BLaER1 treated with 17β-estradiol and CSF1 and Interleukin-3, amounts not matched to agents 10 nM and 100 nM (cell line): ENCODE measurements at regions not wholly inside any gene's neighbourhood (a gene's known extent, or its start where the extent isn't known, plus 50 kb on each side); places are given as distances from the start of the nearest gene placed in this dataset.

Experiments
- H3K27ac ChIP-seq, 11 experiments: shearing (Covaris generic); formaldehyde crosslinking; 2 replicates each; pipeline ENCODE4 v1.8.1; 2022
- H3K27me3 ChIP-seq, 11 experiments: shearing (Covaris generic); formaldehyde crosslinking; 2 replicates each; pipeline ENCODE4 v1.8.1; 2022
- H3K36me3 ChIP-seq, 11 experiments: shearing (Covaris generic); formaldehyde crosslinking; 2 replicates each; pipeline ENCODE4 v1.8.1; 2022
- H3K4me1 ChIP-seq, 10 experiments: shearing (Covaris generic); formaldehyde crosslinking; 2 replicates each; pipeline ENCODE4 v1.8.1; 2022
- H3K4me2 ChIP-seq, 11 experiments: shearing (Covaris generic); formaldehyde crosslinking; 2 replicates each; pipeline ENCODE4 v1.8.1; 2022
- H3K4me3 ChIP-seq, 10 experiments: shearing (Covaris generic); formaldehyde crosslinking; 2 replicates each; pipeline ENCODE4 v1.8.1; 2022
- H3K9ac ChIP-seq, 11 experiments: shearing (Covaris generic); formaldehyde crosslinking; 2 replicates each; pipeline ENCODE4 v1.8.1; 2022
- H3K9me3 ChIP-seq, 11 experiments: shearing (Covaris generic); formaldehyde crosslinking; replicated peaks in 1 of 11; 2 replicates each; pipeline ENCODE4 v1.8.1; 2022
- H4K20me1 ChIP-seq, 11 experiments: shearing (Covaris generic); formaldehyde crosslinking; 2 replicates each; pipeline ENCODE4 v1.8.1; 2022
- Cebpa-rat ChIP-seq, 11 experiments: shearing (Covaris generic); IDR thresholded peaks; 2 replicates each; pipeline ENCODE4 v1.8.1; 2022

DNA sequence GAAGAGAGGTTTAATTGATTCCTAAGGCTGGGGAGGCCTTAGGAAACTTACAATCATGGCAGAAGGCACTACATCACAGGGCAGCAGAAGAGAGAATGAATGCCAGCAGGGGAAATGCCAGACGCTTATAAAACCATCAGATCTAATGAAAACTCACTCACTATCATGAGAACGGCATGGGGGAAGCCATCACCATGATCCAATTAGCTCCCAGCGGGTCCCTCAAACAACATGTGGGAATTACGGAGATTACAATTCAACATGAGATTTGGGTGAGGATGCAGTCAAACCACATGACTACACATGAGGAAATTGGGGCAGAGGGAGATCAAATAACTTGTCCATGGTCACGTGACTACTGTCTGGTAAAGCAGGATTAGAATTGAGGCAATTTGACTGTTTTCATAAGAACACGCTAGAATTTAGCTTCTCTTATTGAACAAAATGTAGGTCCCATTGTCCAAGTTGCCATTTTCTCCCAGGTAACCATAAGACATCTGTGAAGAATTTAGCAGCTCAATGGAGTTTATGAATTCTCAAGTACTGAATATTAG lies 445.1 kb upstream of the CDH20 start:
- H4K20me1 ChIP-seq, result no peaks in the 10 kb centered on the region
- no peak overlapping the region for H3K4me2 ChIP-seq
- no peak overlapping the region for H3K4me3 ChIP-seq
- no peaks in the 10 kb centered on the region for H3K27me3 ChIP-seq
- H3K9ac ChIP-seq, result no peak overlapping the region
- no peak for TF ChIP-seq Cebpa-rat (IDR thresholded peaks at IDR 0.05)
- no peak overlapping the region for H3K27ac ChIP-seq
- no peaks in the 10 kb centered on the region for H3K36me3 ChIP-seq
- no peaks in the 10 kb centered on the region for H3K4me1 ChIP-seq
- no peaks in the 10 kb centered on the region for H3K9me3 ChIP-seq

DNA sequence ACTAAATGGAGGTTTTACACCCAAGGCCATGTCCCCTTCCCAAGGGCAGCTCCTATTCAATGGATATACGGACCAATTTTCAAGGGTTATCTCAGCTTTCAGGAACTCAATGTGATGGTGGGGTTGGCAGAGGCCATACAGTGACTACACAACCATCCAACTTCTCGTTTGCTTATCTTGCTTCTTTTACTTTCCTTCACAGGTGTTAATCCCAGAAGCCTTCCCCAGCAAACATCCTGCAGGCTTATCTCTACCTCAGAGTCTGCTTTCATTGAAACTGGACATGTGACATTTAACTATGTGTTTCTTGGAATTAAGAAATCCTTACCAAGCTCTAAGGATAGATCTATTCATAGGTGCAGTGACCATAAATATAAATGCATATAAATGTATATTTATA lies 443.8 kb upstream of the CDH20 start:
- no peak overlapping the region for H3K9ac ChIP-seq
- no peaks in the 10 kb centered on the region for H3K9me3 ChIP-seq
- TF ChIP-seq Cebpa-rat (IDR thresholded peaks at IDR 0.05), result no peak
- no peak overlapping the region for H3K27ac ChIP-seq
- H4K20me1 ChIP-seq, result no peaks in the 10 kb centered on the region
- no peaks in the 10 kb centered on the region for H3K27me3 ChIP-seq
- no peak overlapping the region for H3K4me2 ChIP-seq
- no peaks in the 10 kb centered on the region for H3K4me1 ChIP-seq
- H3K36me3 ChIP-seq, result no peaks in the 10 kb centered on the region
- no peak overlapping the region for H3K4me3 ChIP-seq

DNA sequence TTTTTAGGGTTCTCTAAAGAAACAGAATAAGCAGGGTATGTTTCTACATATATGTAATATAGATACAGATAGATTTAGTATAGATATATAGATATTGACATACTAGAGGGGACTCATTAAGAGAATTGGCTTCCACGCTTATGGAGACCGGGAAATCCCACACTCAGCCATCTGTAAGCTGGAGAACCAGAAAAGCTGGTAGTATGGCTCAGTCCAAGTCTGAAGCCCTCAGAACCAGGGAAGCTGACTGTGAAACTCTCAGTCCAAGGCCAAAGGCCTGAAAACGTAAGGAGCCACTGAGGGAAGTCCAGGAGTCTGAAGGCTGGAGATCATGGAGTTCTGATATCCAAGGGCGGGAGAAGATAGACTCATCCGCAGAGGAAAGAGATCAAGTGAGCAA lies 441.3 kb upstream of the CDH20 start:
- TF ChIP-seq Cebpa-rat (IDR thresholded peaks at IDR 0.05), result no peak
- no peaks in the 10 kb centered on the region for H3K36me3 ChIP-seq
- no peaks in the 10 kb centered on the region for H3K4me1 ChIP-seq
- no peaks in the 10 kb centered on the region for H3K9me3 ChIP-seq
- H3K27ac ChIP-seq, result no peak overlapping the region
- H4K20me1 ChIP-seq, result no peaks in the 10 kb centered on the region
- H3K9ac ChIP-seq, result no peak overlapping the region
- H3K4me3 ChIP-seq, result no peak overlapping the region
- no peak overlapping the region for H3K4me2 ChIP-seq
- H3K27me3 ChIP-seq, result no peaks in the 10 kb centered on the region

DNA sequence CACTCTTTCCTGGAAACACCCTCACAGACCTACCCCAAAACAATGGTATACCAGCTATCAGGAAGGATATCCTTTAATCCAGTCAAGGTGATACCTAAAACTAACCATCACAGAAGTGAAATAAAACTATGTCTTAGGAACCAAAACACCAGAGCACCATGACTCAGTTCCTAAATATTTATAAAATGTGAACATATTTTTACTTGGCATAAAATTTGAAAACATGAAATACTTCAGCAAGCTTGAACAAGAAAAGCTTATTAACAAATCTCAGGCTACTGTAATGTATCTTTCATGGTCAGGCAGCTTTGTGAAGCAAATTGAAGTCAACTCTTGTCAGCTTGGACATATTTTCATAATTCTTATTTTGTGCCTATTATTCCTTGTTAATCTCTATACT lies 440.8 kb upstream of the CDH20 start:
- H3K4me2 ChIP-seq, result no peak overlapping the region
- TF ChIP-seq Cebpa-rat (IDR thresholded peaks at IDR 0.05), result no peak

DNA sequence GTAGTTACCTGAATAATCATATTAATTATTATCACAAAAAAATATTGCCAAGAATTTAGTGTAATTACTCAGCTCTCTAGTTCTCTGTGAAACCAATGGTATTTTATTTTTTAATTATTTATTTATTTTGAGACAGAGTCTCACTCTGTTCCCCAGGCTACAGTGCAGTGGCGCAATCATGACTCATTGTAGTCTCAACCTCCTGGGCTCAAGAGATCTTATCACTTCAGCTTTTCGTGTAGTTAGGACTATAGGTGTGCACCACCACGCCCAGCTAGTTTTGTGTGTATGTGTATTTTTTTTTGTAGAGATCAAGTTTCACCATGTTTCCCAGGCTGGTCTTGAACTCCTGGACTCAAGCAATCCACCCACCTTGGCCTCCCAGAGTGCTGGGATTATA lies 440.4 kb upstream of the CDH20 start:
- Histone ChIP-seq H3K9me3 (no peaks in the 10 kb centered on the region), H3K36me3 (no peaks in the 10 kb centered on the region), H3K4me1 (no peaks in the 10 kb centered on the region), H3K9ac (no peak overlapping the region), H3K4me3 (no peak overlapping the region), H3K4me2 (no peak overlapping the region), H3K27me3 (no peaks in the 10 kb centered on the region), H4K20me1 (no peaks in the 10 kb centered on the region), H3K27ac (no peak overlapping the region)
- no peak for TF ChIP-seq Cebpa-rat (IDR thresholded peaks at IDR 0.05)

More for the DNA sequence above, 440.8 kb upstream of the CDH20 start:
- no peaks in the 10 kb centered on the region for H4K20me1 ChIP-seq
- H3K36me3 ChIP-seq, result no peaks in the 10 kb centered on the region
- H3K4me1 ChIP-seq, result no peaks in the 10 kb centered on the region
- no peak overlapping the region for H3K27ac ChIP-seq
- H3K4me3 ChIP-seq, result no peak overlapping the region
- no peaks in the 10 kb centered on the region for H3K9me3 ChIP-seq
- no peak overlapping the region for H3K9ac ChIP-seq
- no peaks in the 10 kb centered on the region for H3K27me3 ChIP-seq

DNA sequence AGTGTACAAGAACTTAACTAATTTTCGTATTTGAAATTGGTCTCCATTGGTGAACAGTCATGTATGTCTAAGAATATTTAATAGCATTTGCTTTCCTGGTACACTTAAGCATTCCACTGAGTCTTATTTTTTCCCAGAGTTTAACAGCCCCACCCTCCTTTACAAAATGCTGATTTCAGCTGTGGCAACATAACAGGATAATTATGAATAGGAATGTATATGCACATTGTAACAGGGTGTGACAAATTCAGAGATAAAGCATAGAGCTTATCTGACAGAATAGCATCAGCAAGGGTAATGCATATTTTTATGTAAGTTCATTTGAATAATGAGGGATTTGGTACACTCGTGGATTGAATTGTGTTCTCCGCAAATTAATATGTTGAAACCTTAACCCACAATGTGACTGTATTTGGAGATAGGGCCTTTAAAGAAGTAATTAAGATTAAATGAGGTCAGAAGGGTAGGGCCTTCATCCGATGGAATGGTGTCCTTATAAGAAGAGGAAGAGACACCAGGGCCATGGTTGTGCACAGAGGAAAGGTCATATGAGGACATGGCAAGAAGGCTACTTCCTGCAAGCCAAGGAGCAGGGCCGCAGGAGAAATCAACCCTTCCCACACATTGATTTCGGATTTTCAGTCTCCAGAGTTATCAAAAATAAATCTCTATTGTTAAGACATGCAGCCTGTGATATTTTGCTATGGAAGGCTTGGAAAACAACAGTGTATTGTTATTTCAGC lies 439.7 kb upstream of the CDH20 start:
- no peak for TF ChIP-seq Cebpa-rat (IDR thresholded peaks at IDR 0.05)
- Histone ChIP-seq H3K4me1 (no peaks in the 10 kb centered on the region), H3K4me2 (no peak overlapping the region), H4K20me1 (no peaks in the 10 kb centered on the region), H3K9me3 (no peaks in the 10 kb centered on the region), H3K4me3 (no peak overlapping the region), H3K27ac (no peak overlapping the region), H3K36me3 (no peaks in the 10 kb centered on the region), H3K27me3 (no peaks in the 10 kb centered on the region), H3K9ac (no peak overlapping the region)

DNA sequence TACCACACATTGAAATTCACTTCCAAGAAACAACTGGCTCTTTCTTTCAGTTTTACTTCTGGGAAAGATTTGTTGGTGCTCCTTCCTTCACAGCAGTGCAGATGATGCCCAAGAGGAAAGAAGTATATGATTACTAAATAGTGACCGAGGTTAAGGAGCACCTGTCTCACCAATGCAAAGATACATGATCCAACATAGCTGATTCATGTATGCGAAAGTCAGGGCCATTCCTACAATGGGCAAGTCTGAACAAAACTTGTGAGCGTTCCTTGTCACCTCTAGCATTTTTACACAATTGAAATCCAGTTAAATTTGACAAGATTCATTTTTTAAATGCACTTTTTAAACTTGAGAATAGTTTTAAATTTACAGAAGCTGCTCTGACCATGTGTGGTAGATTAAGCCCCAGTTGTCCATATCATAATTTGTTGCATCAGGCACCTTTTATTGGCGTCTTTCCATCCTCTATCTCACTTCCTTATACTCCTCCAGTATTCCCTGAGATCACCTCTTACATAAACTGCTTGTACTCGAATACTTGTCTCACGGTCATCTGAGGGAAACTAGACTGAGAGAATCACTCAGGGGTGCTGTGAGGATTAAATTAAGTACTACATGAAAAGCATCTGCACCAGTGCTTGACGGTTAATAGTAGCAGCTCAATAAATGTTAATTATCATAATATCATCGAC lies 438.8 kb upstream of the CDH20 start:
- Histone ChIP-seq H4K20me1 (no peaks in the 10 kb centered on the region), H3K4me3 (no peak overlapping the region), H3K27me3 (no peaks in the 10 kb centered on the region), H3K9ac (no peak overlapping the region), H3K36me3 (no peaks in the 10 kb centered on the region), H3K4me1 (no peaks in the 10 kb centered on the region), H3K4me2 (no peak overlapping the region), H3K27ac (no peak overlapping the region), H3K9me3 (no peaks in the 10 kb centered on the region)
- TF ChIP-seq Cebpa-rat (IDR thresholded peaks at IDR 0.05), result no peak

DNA sequence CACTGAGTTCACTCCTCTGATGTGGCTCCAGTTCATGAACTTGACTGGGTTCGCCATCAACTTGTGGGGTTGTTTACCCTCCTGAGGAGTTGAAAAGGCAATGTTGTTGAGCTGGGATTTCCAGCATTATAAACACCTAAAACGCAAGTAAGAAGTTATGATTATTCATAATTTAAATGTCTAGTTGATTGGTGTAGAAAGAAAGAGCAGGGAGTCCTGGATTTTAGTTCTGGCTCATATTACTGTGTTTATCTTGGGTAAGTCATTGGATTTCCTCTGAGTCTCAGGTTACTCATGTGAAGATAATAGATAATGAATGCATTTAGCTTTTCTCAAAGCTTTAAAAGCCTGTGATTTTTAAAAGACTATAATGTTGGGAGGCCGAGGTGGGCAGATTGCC lies 438.0 kb upstream of the CDH20 start:
- H4K20me1 ChIP-seq, result no peaks in the 10 kb centered on the region
- H3K4me3 ChIP-seq, result no peak overlapping the region
- no peak for TF ChIP-seq Cebpa-rat (IDR thresholded peaks at IDR 0.05)
- H3K4me1 ChIP-seq, result no peaks in the 10 kb centered on the region
- no peaks in the 10 kb centered on the region for H3K9me3 ChIP-seq
- H3K4me2 ChIP-seq, result no peak overlapping the region
- no peak overlapping the region for H3K9ac ChIP-seq
- H3K27ac ChIP-seq, result no peak overlapping the region
- no peaks in the 10 kb centered on the region for H3K36me3 ChIP-seq
- H3K27me3 ChIP-seq, result no peaks in the 10 kb centered on the region

DNA sequence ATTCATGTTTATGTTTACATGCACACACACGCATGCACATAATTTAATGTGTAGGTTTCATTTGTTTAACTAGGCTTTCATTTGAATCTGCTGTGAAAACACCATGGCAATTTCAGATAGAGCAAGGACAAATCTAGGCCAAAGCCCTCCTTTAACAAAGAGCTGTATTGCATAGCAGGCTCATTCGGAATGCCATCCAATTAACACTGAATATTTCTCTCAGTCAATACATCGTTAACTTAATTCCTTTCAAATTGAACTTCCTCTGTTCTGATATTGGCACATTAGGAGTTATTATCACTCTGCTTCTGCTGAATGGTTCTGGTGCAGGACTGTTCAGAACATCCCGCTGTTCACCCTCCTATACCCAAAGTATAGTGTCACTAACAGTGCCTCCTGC lies 435.1 kb upstream of the CDH20 start:
- Histone ChIP-seq H3K36me3 (no peaks in the 10 kb centered on the region), H3K27ac (no peak overlapping the region), H3K9me3 (no peaks in the 10 kb centered on the region), H3K4me3 (no peak overlapping the region), H3K4me1 (no peaks in the 10 kb centered on the region), H3K27me3 (no peaks in the 10 kb centered on the region), H3K9ac (no peak overlapping the region), H3K4me2 (no peak overlapping the region), H4K20me1 (no peaks in the 10 kb centered on the region)
- TF ChIP-seq Cebpa-rat (IDR thresholded peaks at IDR 0.05), result no peak

DNA sequence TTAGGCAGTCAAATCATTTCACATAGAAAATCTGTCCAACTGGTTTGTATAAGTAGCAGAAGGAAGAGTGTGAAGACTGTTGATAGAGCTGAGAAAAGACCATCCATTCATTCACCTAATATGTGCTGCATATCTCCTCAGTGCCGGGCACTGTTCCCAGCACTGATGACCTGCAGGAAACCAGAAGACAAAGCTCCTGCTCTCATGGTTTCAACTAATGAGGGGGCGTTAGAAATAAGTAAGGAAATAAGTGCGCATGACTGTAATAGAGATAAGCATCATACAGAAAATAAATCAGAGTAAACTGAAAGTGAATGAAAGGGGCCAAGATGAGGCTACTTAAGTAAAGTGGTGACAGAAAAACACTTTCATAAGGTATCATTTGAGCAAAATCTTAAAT lies 427.5 kb upstream of the CDH20 start:
- no peak overlapping the region for H3K4me2 ChIP-seq
- H3K4me3 ChIP-seq, result no peak overlapping the region
- H3K9ac ChIP-seq, result no peak overlapping the region
- H3K27ac ChIP-seq, result no peak overlapping the region
- no peak for TF ChIP-seq Cebpa-rat (IDR thresholded peaks at IDR 0.05)
- H3K4me1 ChIP-seq, result no peaks in the 10 kb centered on the region
- H3K36me3 ChIP-seq, result no peaks in the 10 kb centered on the region
- H4K20me1 ChIP-seq, result no peaks in the 10 kb centered on the region
- H3K9me3 ChIP-seq, result no peaks in the 10 kb centered on the region
- H3K27me3 ChIP-seq, result no peaks in the 10 kb centered on the region
